ENCODE measurements at regions not wholly inside any gene's neighbourhood (a gene's known extent, or its start where the extent isn't known, plus 50 kb on each side); places are given as distances from the start of the nearest gene placed in this dataset.

- H3K23ac ChIP-seq (ENCODE audit: insufficient read length): no peak overlapping the region
- no peak overlapping the region for H4K8ac ChIP-seq (ENCODE audit: extremely low read depth, insufficient read depth, low read length)
- H3K27ac ChIP-seq (ENCODE audit: low read depth, low read length): no peak overlapping the region
- H2AFZ ChIP-seq (ENCODE audit: low read length): no peak overlapping the region
- no peaks in the 10 kb centered on the region for H3K27me3 ChIP-seq (replicated peaks in 1 of 4; ENCODE audit: control insufficient read depth in 3 of 4, extremely low read depth in 1 of 4, insufficient read depth in 3 of 4, low read length in 3 of 4)
- no peak overlapping the region for H3K14ac ChIP-seq (ENCODE audit: insufficient read length)
- H3K9me3 ChIP-seq (ENCODE audit: insufficient read depth in 2 of 2, low read depth in 1 of 2, low read length in 1 of 2): peaks cover 0 to 7% of the 10 kb centered on the region in 2 experiments; a peak in 2 of 4 replicates
- H3K56ac ChIP-seq (replicated peaks; ENCODE audit: insufficient read length, low read depth, low read length): no peak overlapping the region
- H2BK120ac ChIP-seq (replicated peaks; ENCODE audit: low read depth, low read length): no peak overlapping the region
- no peaks in the 10 kb centered on the region for H3K79me2 ChIP-seq (ENCODE audit: control insufficient read depth in 1 of 2, insufficient read depth in 2 of 2, low read length in 2 of 2)
- H3K18ac ChIP-seq (ENCODE audit: extremely low read depth, low read length): no peak overlapping the region
- no peaks in the 10 kb centered on the region for H3K36me3 ChIP-seq (ENCODE audit: control insufficient read depth in 2 of 4, insufficient read depth in 4 of 4, low read length in 3 of 4)
- no peak overlapping the region for H4K5ac ChIP-seq (ENCODE audit: insufficient read length, low read depth, low read length)
- H3K9ac ChIP-seq (replicated peaks in 1 of 4; ENCODE audit: extremely low read depth in 1 of 4, low read depth in 3 of 4, low read length in 3 of 4): no peak overlapping the region
- TF ChIP-seq TEAD4 (IDR thresholded peaks at IDR 0.05; ENCODE audit: low read depth, low read length): no peak
- no peak for TF ChIP-seq CREB1 (IDR thresholded peaks at IDR 0.05)
- TF ChIP-seq NANOG (IDR thresholded peaks at IDR 0.05; ENCODE audit: insufficient read depth, low read depth, low read length, poor library complexity, severe bottlenecking): no peak
- TF ChIP-seq RAD21 (IDR thresholded peaks at IDR 0.05 in 1 of 2, conservative IDR thresholded peaks at IDR 0.05 in 1 of 2; ENCODE audit: low read depth in 2 of 2, low read length in 2 of 2): peak; percentile 87
- TF ChIP-seq CTCF (IDR thresholded peaks at IDR 0.05; ENCODE audit: control extremely low read depth in 1 of 3, insufficient read depth in 1 of 3, low read depth in 1 of 3, low read length in 3 of 3): peak; percentile 19 to 97 (median 75)
- no peak for TF ChIP-seq TAF1 (IDR thresholded peaks at IDR 0.05; ENCODE audit: low read depth, low read length)
- TF ChIP-seq CBX5 (IDR thresholded peaks at IDR 0.05; ENCODE audit: low read depth, low read length): no peak
- POLR2A ChIA-PET (ENCODE audit: partially characterized antibody): no interaction called here
- no peaks in the 10 kb centered on the region for H4K20me1 ChIP-seq (replicated peaks in 1 of 2; ENCODE audit: control insufficient read depth in 1 of 2, insufficient read depth in 2 of 2, low read length in 2 of 2)
- H3K4me1 ChIP-seq (replicated peaks in 1 of 4; ENCODE audit: control insufficient read depth in 3 of 4, insufficient read depth in 4 of 4, low read length in 3 of 4): no peaks in the 10 kb centered on the region
- FAIRE-seq (peak; percentile 78), DNase-seq (ENCODE audit: low read depth in 1 of 2, low spot score in 2 of 2) (peak; percentile 21 to 59)
- H3K4ac ChIP-seq (replicated peaks; ENCODE audit: insufficient read length, low read depth, low read length): no peak overlapping the region
- no peaks in the 10 kb centered on the region for H3K79me1 ChIP-seq (ENCODE audit: low read depth, low read length)
- H2BK12ac ChIP-seq (ENCODE audit: low read depth, low read length): no peak overlapping the region
- no peaks in the 10 kb centered on the region for H3K23me2 ChIP-seq (ENCODE audit: low read depth, low read length)
- no peak overlapping the region for H2BK5ac ChIP-seq (ENCODE audit: low read depth, low read length)
- H3K4me2 ChIP-seq (ENCODE audit: insufficient read depth in 1 of 2, low read depth in 2 of 2, low read length in 2 of 2): no peak overlapping the region
- WGBS, 2 experiments (ENCODE audit: extremely low coverage in 1 of 2, insufficient coverage in 1 of 2, insufficient read length in 1 of 2, insufficient replicate concordance in 2 of 2, low coverage in 1 of 2, low lambda C conversion rate in 2 of 2, missing lambda C conversion rate in 1 of 2): 34% methylated on average over 4 of the region's 5 CpGs; no CpG with 5 or more reads in 1 of the 2 experiments
- no peak overlapping the region for H2BK20ac ChIP-seq (ENCODE audit: low read length)
- no peak overlapping the region for H3K4me3 ChIP-seq (ENCODE audit: extremely low read depth in 1 of 4, insufficient read depth in 2 of 4, low read depth in 3 of 4, low read length in 4 of 4)
- H4K91ac ChIP-seq (replicated peaks; ENCODE audit: insufficient read length, low read length): no peak overlapping the region
- H2AK5ac ChIP-seq (ENCODE audit: low read depth, low read length): no peak overlapping the region
- no peak overlapping the region for H2BK15ac ChIP-seq (ENCODE audit: low read length)
- CTCF ChIA-PET (ENCODE audit: partially characterized antibody): interaction anchor here (0.6 to 3.4 kb wide), 52 partner anchors 10 to 1530 kb away, joined by 3 to 49 read pairs (median 4); no protein-coding TSS in a partner anchor
Measured at GRCh38 chr5:97297063-97297703, 114.1 kb upstream of the RIOK2 start.

Measured in H1 (cell line).